Heart left ventricle (tissue), 13 donors: ENCODE measurements at regions not wholly inside any gene's neighbourhood (a gene's known extent, or its start where the extent isn't known, plus 50 kb on each side); places are given as distances from the start of the nearest gene placed in this dataset.

Experiments used
- CTCF ChIP-seq, 12 donors: fragments of 200-600 bp; sonication (generic) in 4 of 12; IDR thresholded peaks; one replicate each; pipeline versions ENCODE4 v1.5.0 to v1.8.0; 2018 to 2022; ENCODE audit warnings: antibody characterized with exemption in 12 of 12, mild to moderate bottlenecking in 5 of 12
- POLR2A ChIP-seq, 2 donors: fragments of 450-650 bp; IDR thresholded peaks; one replicate each; pipeline ENCODE4 v1.6.1; 2017; ENCODE audit warnings: antibody characterized with exemption in 2 of 2, mild to moderate bottlenecking in 2 of 2, moderate library complexity in 2 of 2
- donor health status: ischemic (EF 13 %, LVEDD 7.1; RV severe dilation, severe dysfunction).
- donor health status: DM: no; HTN: yes; CAD: no.
- donor health status: DM: no; HTN: no; CAD: no.
- donor health status: ischemic (EF 25% LVEDD 6.9; RV normal size, moderate dysfunction).
- donor health status: ischemic (EF 25% LVEDD 5.7; RV mildly dilated, moderate dysfunction).
- donor health status: ischemic (EF 35%, LVEDD 5.7; RV mildly dilated, moderate dysfunction).
- donor health status: nonischemic (EF 11% LVEDD 7.7; RV severe dilation, severe dysfunction).
- donor health status: DM: yes; HTN: yes; CAD: no.
- donor health status: PGD.
- donor health status: ischemic (EF 29% LVEDD 5.4; RV normal size, mild dysfunction).
- donor health status: nonischemic (EF 23%, LVEDD 6.1; RV moderate dilation, normal function).

GRCh38 chr1:239053279-239053678 is 333.1 kb upstream of the CHRM3 start:
- TF ChIP-seq CTCF (IDR thresholded peaks at IDR 0.05), result no peak
- TF ChIP-seq POLR2A (IDR thresholded peaks at IDR 0.05), result no peak
